HepG2 (cell line): ENCODE measurements at regions not wholly inside any gene's neighbourhood (a gene's known extent, or its start where the extent isn't known, plus 50 kb on each side); places are given as distances from the start of the nearest gene placed in this dataset.

Experiments
- EP300 ChIP-seq, 3 experiments: sonication (generic) in 1 of 3; formaldehyde crosslinking in 1 of 3; IDR thresholded peaks; 2 replicates each; pipeline versions ENCODE4 v1.5.1 to v1.6.1; 2011 to 2020; ENCODE audit warnings: low read depth in 2 of 3, low read length in 2 of 3, borderline replicate concordance in 1 of 3, improper control_type of control experiment in 1 of 3, mild to moderate bottlenecking in 1 of 3, missing genetic modification reagents in 1 of 3, moderate library complexity in 1 of 3
- FOXM1 ChIP-seq: sonication (generic); formaldehyde crosslinking; IDR thresholded peaks from 2 replicates; pipeline ENCODE4 v1.5.0; 2020; ENCODE audit warnings: missing genetic modification reagents
- TCF7 ChIP-seq: sonication (generic); IDR thresholded peaks from 2 replicates; pipeline ENCODE4 v1.6.1; 2016; ENCODE audit warnings: antibody characterized with exemption, low read depth
- ZNF720 ChIP-seq: sonication (generic); formaldehyde crosslinking; IDR thresholded peaks from 2 replicates; pipeline ENCODE4 v1.4.0; 2020; ENCODE audit warnings: missing genetic modification reagents
- ZZZ3 ChIP-seq: sonication (generic); formaldehyde crosslinking; IDR thresholded peaks from 2 replicates; pipeline ENCODE4 v1.4.0; 2020; ENCODE audit warnings: missing genetic modification reagents, mild to moderate bottlenecking, borderline replicate concordance
- TF ChIP-seq, protein P1 (sequence below): IDR thresholded peaks from 2 replicates; pipeline ENCODE4 v1.6.1; 2016; ENCODE audit warnings: low read depth, control low read depth

DNA sequence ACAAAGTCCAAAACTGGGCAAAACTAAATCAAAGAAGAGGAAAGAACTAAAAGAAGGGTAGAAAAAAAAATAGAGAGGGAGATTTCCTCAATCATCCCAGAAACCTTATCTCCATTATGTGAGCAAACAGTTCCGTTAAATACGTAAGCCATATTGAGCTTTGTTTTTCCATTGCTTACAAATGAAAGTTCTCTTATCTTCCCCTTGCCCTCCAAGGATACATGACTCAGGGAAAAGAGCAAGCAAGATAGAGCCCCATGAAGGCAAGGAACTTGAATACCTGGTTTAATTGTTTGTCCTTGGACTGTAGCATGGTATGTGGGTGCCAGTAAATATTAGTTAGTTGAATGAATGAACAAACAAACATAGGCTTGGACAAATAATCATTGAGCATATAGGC, 126.8 kb upstream of the USP15 start:
- no peak for TF ChIP-seq FOXM1 (CRISPR knock-in tag)
- no peak for TF ChIP-seq EP300 (IDR thresholded peaks at IDR 0.05; ENCODE audit: low read depth in 2 of 2, low read length in 2 of 2)
- no peak for TF ChIP-seq EP300 (CRISPR knock-in tag; IDR thresholded peaks at IDR 0.05; ENCODE audit: borderline replicate concordance)
- TF ChIP-seq TCF7: no peak
- TF ChIP-seq, protein P1, sequence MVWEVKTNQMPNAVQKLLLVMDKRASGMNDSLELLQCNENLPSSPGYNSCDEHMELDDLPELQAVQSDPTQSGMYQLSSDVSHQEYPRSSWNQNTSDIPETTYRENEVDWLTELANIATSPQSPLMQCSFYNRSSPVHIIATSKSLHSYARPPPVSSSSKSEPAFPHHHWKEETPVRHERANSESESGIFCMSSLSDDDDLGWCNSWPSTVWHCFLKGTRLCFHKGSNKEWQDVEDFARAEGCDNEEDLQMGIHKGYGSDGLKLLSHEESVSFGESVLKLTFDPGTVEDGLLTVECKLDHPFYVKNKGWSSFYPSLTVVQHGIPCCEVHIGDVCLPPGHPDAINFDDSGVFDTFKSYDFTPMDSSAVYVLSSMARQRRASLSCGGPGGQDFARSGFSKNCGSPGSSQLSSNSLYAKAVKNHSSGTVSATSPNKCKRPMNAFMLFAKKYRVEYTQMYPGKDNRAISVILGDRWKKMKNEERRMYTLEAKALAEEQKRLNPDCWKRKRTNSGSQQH (CRISPR knock-in tag): no peak
- TF ChIP-seq ZNF720 (CRISPR knock-in tag): no peak
- no peak for TF ChIP-seq ZZZ3 (CRISPR knock-in tag)
